OCI-LY7 (cell line): ENCODE measurements at regions not wholly inside any gene's neighbourhood (a gene's known extent, or its start where the extent isn't known, plus 50 kb on each side); places are given as distances from the start of the nearest gene placed in this dataset.

Source experiments
- BruUV-seq: library from RNA; stranded (reverse); fragments of 400-500 nt; replicated peaks from 2 replicates; lab custom pipeline; 2021; lab: Mats Ljungman, UMichigan
- CTCF ChIA-PET: fragments of 300-600 bp; sonication (Branson Sonifier 250); formaldehyde crosslinking; loops from one replicate; lab custom pipeline; 2022; ENCODE audit warnings: antibody characterized with exemption; ENCODE audit not compliant: unreplicated experiment; lab: Charles Lee
- POLR2A ChIA-PET: fragments of 300-600 bp; sonication (Branson Sonifier 250); formaldehyde crosslinking; loops from one replicate; lab custom pipeline; 2022; ENCODE audit warnings: antibody characterized with exemption; lab: Charles Lee
- DNase-seq: peaks from one replicate; pipeline ENCODE4 v3.0.0-alpha.2; 2015; ENCODE audit warnings: low spot score
- H2AFZ ChIP-seq: fragments of 200-600 bp; sonication (generic), shearing (Covaris generic); 2 replicates; pipeline ENCODE4 v1.6.1; 2014; ENCODE audit warnings: mild to moderate bottlenecking, antibody characterized with exemption, low read length, moderate library complexity
- H3K27ac ChIP-seq: fragments of 200-600 bp; sonication (generic); 2 replicates; pipeline ENCODE4 v1.5.1; 2014; ENCODE audit warnings: mixed run types, low read depth, mild to moderate bottlenecking, moderate library complexity, low read length, inconsistent platforms; ENCODE audit not compliant: poor library complexity, severe bottlenecking
- H3K36me3 ChIP-seq: fragments of 200-600 bp; sonication (generic); 2 replicates; pipeline ENCODE4 v1.6.1; 2014; ENCODE audit warnings: mild to moderate bottlenecking, antibody characterized with exemption, low read length, moderate library complexity, mixed read lengths; ENCODE audit not compliant: insufficient read depth
- H3K4me1 ChIP-seq: fragments of 200-600 bp; sonication (generic); 2 replicates; pipeline ENCODE4 v1.5.1; 2014; ENCODE audit warnings: mild to moderate bottlenecking, low read length; ENCODE audit not compliant: insufficient read depth, poor library complexity, severe bottlenecking
- H3K4me2 ChIP-seq: fragments of 200-600 bp; sonication (generic); 2 replicates; pipeline ENCODE4 v1.6.1; 2014; ENCODE audit warnings: mild to moderate bottlenecking, low read length
- H3K4me3 ChIP-seq: fragments of 200-600 bp; sonication (generic); 2 replicates; pipeline ENCODE4 v1.5.1; 2014; ENCODE audit warnings: mild to moderate bottlenecking, low read depth, low read length; ENCODE audit not compliant: poor library complexity, severe bottlenecking
- H3K79me2 ChIP-seq: fragments of 200-600 bp; sonication (generic); 2 replicates; pipeline ENCODE4 v1.6.1; 2016; ENCODE audit warnings: low read depth, mild to moderate bottlenecking, low read length, moderate library complexity, mixed read lengths; ENCODE audit not compliant: insufficient read depth
- H3K9me2 ChIP-seq: fragments of 200-600 bp; sonication (generic); 2 replicates; pipeline ENCODE4 v1.6.1; 2016; ENCODE audit warnings: mild to moderate bottlenecking, low read length, mixed read lengths; ENCODE audit not compliant: insufficient read depth
- H3K9me3 ChIP-seq: fragments of 200-600 bp; sonication (generic); 2 replicates; pipeline ENCODE4 v1.6.1; 2014; ENCODE audit warnings: mild to moderate bottlenecking, mixed run types, low read length, mixed read lengths
- H4K20me1 ChIP-seq: fragments of 200-600 bp; sonication (generic); 2 replicates; pipeline ENCODE4 v1.6.1; 2014; ENCODE audit warnings: mild to moderate bottlenecking, antibody characterized with exemption, low read length, moderate library complexity, mixed read lengths; ENCODE audit not compliant: insufficient read depth
- CTCF ChIP-seq: fragments of 200-600 bp; sonication (generic); conservative IDR thresholded peaks from 2 replicates; pipeline ENCODE4 v1.5.1; 2014; ENCODE audit warnings: mild to moderate bottlenecking, antibody characterized with exemption, low read length, moderate library complexity, mixed read lengths
- EZH2phosphoT487 ChIP-seq: fragments of 200-600 bp; sonication (generic); IDR thresholded peaks from 2 replicates; pipeline ENCODE4 v1.6.1; 2018; ENCODE audit warnings: low read depth, borderline replicate concordance, mild to moderate bottlenecking, mixed run types, antibody characterized with exemption, low read length, moderate library complexity, mixed read lengths
- intact Hi-C: fragments of 100-400 bp; cut with micrococcal nuclease; formaldehyde crosslinking; loops from one replicate; pipeline ENCODE4 v1.10.0; 2022; ENCODE audit not compliant: unreplicated experiment

GRCh38 chr14:98489115-98489514 is 782.9 kb downstream of the BCL11B start:
- intact Hi-C loops, result no loop called here
- BruUV-seq, result no TSS peak
- CTCF ChIA-PET, result no interaction called here

GRCh38 chr14:98494582-98494981 is 777.4 kb downstream of the BCL11B start:
- ChIA-PET POLR2A (no interaction called here), CTCF (no interaction called here)
- H3K9me3 ChIP-seq, result no peaks in the 10 kb centered on the region
- BruUV-seq, result no TSS peak
- no peak for DNase-seq
- H3K4me2 ChIP-seq, result no peak overlapping the region
- H3K27ac ChIP-seq, result no peak overlapping the region
- H3K4me1 ChIP-seq, result no peaks in the 10 kb centered on the region
- intact Hi-C loops, result no loop called here
- H4K20me1 ChIP-seq, result no peaks in the 10 kb centered on the region
- H3K4me3 ChIP-seq, result no peak overlapping the region
- no peaks in the 10 kb centered on the region for H3K9me2 ChIP-seq
- TF ChIP-seq EZH2phosphoT487 (no peak), CTCF (no peak)
- H3K36me3 ChIP-seq, result no peaks in the 10 kb centered on the region
- no peaks in the 10 kb centered on the region for H3K79me2 ChIP-seq
- H2AFZ ChIP-seq, result no peak overlapping the region

More at GRCh38 chr14:98489115-98489514, 782.9 kb downstream of the BCL11B start:
- no peaks in the 10 kb centered on the region for H3K9me2 ChIP-seq
- no peaks in the 10 kb centered on the region for H4K20me1 ChIP-seq
- no peak overlapping the region for H3K4me3 ChIP-seq
- H3K36me3 ChIP-seq, result no peaks in the 10 kb centered on the region
- no peak for TF ChIP-seq EZH2phosphoT487
- no peak for TF ChIP-seq CTCF
- no peak overlapping the region for H2AFZ ChIP-seq
- H3K9me3 ChIP-seq, result no peaks in the 10 kb centered on the region
- POLR2A ChIA-PET, result no interaction called here
- DNase-seq, result no peak
- no peaks in the 10 kb centered on the region for H3K79me2 ChIP-seq
- H3K4me1 ChIP-seq, result no peaks in the 10 kb centered on the region
- no peak overlapping the region for H3K4me2 ChIP-seq
- no peak overlapping the region for H3K27ac ChIP-seq

GRCh38 chr14:98498019-98498885 is 773.7 kb downstream of the BCL11B start:
- ChIA-PET CTCF (no interaction called here), POLR2A (no interaction called here)
- H3K4me1 ChIP-seq, result no peaks in the 10 kb centered on the region
- no peaks in the 10 kb centered on the region for H4K20me1 ChIP-seq
- no TSS peak for BruUV-seq
- no peaks in the 10 kb centered on the region for H3K9me2 ChIP-seq
- H2AFZ ChIP-seq, result no peak overlapping the region
- no peak overlapping the region for H3K4me3 ChIP-seq
- no peaks in the 10 kb centered on the region for H3K79me2 ChIP-seq
- intact Hi-C loops, result no loop called here
- no peak overlapping the region for H3K4me2 ChIP-seq
- no peak overlapping the region for H3K27ac ChIP-seq
- no peak for TF ChIP-seq CTCF
- TF ChIP-seq EZH2phosphoT487, result no peak
- no peaks in the 10 kb centered on the region for H3K9me3 ChIP-seq
- DNase-seq, result no peak
- no peaks in the 10 kb centered on the region for H3K36me3 ChIP-seq
